Mucosa of rectum (tissue), 2 donors: ENCODE measurements at regions not wholly inside any gene's neighbourhood (a gene's known extent, or its start where the extent isn't known, plus 50 kb on each side); places are given as distances from the start of the nearest gene placed in this dataset.

Experiments
- H3K27ac ChIP-seq, 2 donors: one replicate each; pipeline ENCODE4 v1.7.0; 2013; ENCODE audit warnings: inconsistent platforms in 2 of 2, low read depth in 2 of 2, low read length in 2 of 2
- H3K27me3 ChIP-seq, 2 donors: one replicate each; pipeline ENCODE4 v1.7.0; 2013; ENCODE audit warnings: low read length in 2 of 2; ENCODE audit not compliant: control insufficient read depth in 2 of 2, insufficient read depth in 2 of 2
- H3K36me3 ChIP-seq, 2 donors: one replicate each; pipeline ENCODE4 v1.7.0; 2013; ENCODE audit warnings: low read length in 2 of 2; ENCODE audit not compliant: control insufficient read depth in 2 of 2, insufficient read depth in 2 of 2
- H3K4me1 ChIP-seq, 2 donors: one replicate each; pipeline ENCODE4 v1.7.0; 2013; ENCODE audit warnings: low read length in 2 of 2, mild to moderate bottlenecking in 1 of 2; ENCODE audit not compliant: control insufficient read depth in 2 of 2, insufficient read depth in 2 of 2
- H3K4me3 ChIP-seq, 2 donors: one replicate each; pipeline ENCODE4 v1.7.0; 2013; ENCODE audit warnings: low read length in 2 of 2
- H3K9ac ChIP-seq, 2 donors: one replicate each; pipeline ENCODE4 v1.7.0; 2013; ENCODE audit warnings: low read length in 2 of 2, low read depth in 1 of 2, mild to moderate bottlenecking in 1 of 2
- H3K9me3 ChIP-seq, 2 donors: one replicate each; pipeline ENCODE4 v1.7.0; 2013; ENCODE audit warnings: low read length in 2 of 2; ENCODE audit not compliant: control insufficient read depth in 2 of 2
- donor health status: healthy.
- donor health status: Normal muscosa, but diverticular disease.

GRCh38 chr10:71136036-71136721 lies 76.2 kb upstream of the UNC5B start:
- Histone ChIP-seq H3K9me3 (no peaks in the 10 kb centered on the region), H3K9ac (no peak overlapping the region), H3K4me1 (no peaks in the 10 kb centered on the region), H3K27ac (no peak overlapping the region), H3K27me3 (peaks cover 0 to 2% of the 10 kb centered on the region in 2 donors), H3K36me3 (no peaks in the 10 kb centered on the region), H3K4me3 (no peak overlapping the region)

- Histone ChIP-seq H3K4me1 (no peaks in the 10 kb centered on the region), H3K27ac (no peak overlapping the region), H3K4me3 (no peak overlapping the region), H3K27me3 (peaks cover 0 to 2% of the 10 kb centered on the region in 2 donors), H3K9me3 (no peaks in the 10 kb centered on the region), H3K36me3 (no peaks in the 10 kb centered on the region), H3K9ac (no peak overlapping the region)
Measured at GRCh38 chr10:71137701-71138100, 74.7 kb upstream of the UNC5B start.

- peaks cover 0 to 2% of the 10 kb centered on the region in 2 donors for H3K27me3 ChIP-seq
- no peak overlapping the region for H3K27ac ChIP-seq
- H3K9ac ChIP-seq = no peak overlapping the region
- H3K4me1 ChIP-seq = no peaks in the 10 kb centered on the region
- H3K36me3 ChIP-seq = no peaks in the 10 kb centered on the region
- no peaks in the 10 kb centered on the region for H3K9me3 ChIP-seq
- no peak overlapping the region for H3K4me3 ChIP-seq
Measured at GRCh38 chr10:71138166-71138830, 74.1 kb upstream of the UNC5B start.

- Histone ChIP-seq H3K36me3 (no peaks in the 10 kb centered on the region), H3K27me3 (peaks cover 0 to 3% of the 10 kb centered on the region in 2 donors), H3K9me3 (no peaks in the 10 kb centered on the region), H3K4me3 (no peak overlapping the region), H3K27ac (no peak overlapping the region), H3K4me1 (no peaks in the 10 kb centered on the region), H3K9ac (no peak overlapping the region)
Measured at GRCh38 chr10:71141528-71141927, 70.8 kb upstream of the UNC5B start.

GRCh38 chr10:71143170-71143569 lies 69.2 kb upstream of the UNC5B start:
- no peak overlapping the region for H3K4me3 ChIP-seq
- H3K4me1 ChIP-seq = no peaks in the 10 kb centered on the region
- H3K27me3 ChIP-seq = peaks cover 0 to 3% of the 10 kb centered on the region in 2 donors
- H3K9me3 ChIP-seq = no peaks in the 10 kb centered on the region
- H3K27ac ChIP-seq = no peak overlapping the region
- no peak overlapping the region for H3K9ac ChIP-seq
- H3K36me3 ChIP-seq = no peaks in the 10 kb centered on the region

GRCh38 chr10:71143610-71144009 lies 68.8 kb upstream of the UNC5B start:
- Histone ChIP-seq H3K4me3 (no peak overlapping the region), H3K9me3 (no peaks in the 10 kb centered on the region), H3K9ac (no peak overlapping the region), H3K36me3 (no peaks in the 10 kb centered on the region), H3K27ac (no peak overlapping the region), H3K27me3 (peaks cover 0 to 3% of the 10 kb centered on the region in 2 donors), H3K4me1 (no peaks in the 10 kb centered on the region)

GRCh38 chr10:71144824-71145223 lies 67.5 kb upstream of the UNC5B start:
- Histone ChIP-seq H3K4me1 (no peaks in the 10 kb centered on the region), H3K27ac (no peak overlapping the region), H3K9ac (no peak overlapping the region), H3K9me3 (no peaks in the 10 kb centered on the region), H3K27me3 (peaks cover 0 to 3% of the 10 kb centered on the region in 2 donors), H3K36me3 (no peaks in the 10 kb centered on the region), H3K4me3 (no peak overlapping the region)

- Histone ChIP-seq H3K9me3 (no peaks in the 10 kb centered on the region), H3K4me1 (no peaks in the 10 kb centered on the region), H3K9ac (no peak overlapping the region), H3K36me3 (no peaks in the 10 kb centered on the region), H3K4me3 (no peak overlapping the region), H3K27ac (no peak overlapping the region), H3K27me3 (peaks cover 0 to 3% of the 10 kb centered on the region in 2 donors)
Measured at GRCh38 chr10:71145352-71145945, 66.9 kb upstream of the UNC5B start.

- Histone ChIP-seq H3K4me1 (no peaks in the 10 kb centered on the region), H3K9ac (no peak overlapping the region), H3K27me3 (peaks cover 0 to 3% of the 10 kb centered on the region in 2 donors), H3K9me3 (no peaks in the 10 kb centered on the region), H3K36me3 (no peaks in the 10 kb centered on the region), H3K27ac (no peak overlapping the region), H3K4me3 (no peak overlapping the region)
Measured at GRCh38 chr10:71150796-71151195, 61.6 kb upstream of the UNC5B start.

- Histone ChIP-seq H3K9ac (no peak overlapping the region), H3K27me3 (no peaks in the 10 kb centered on the region), H3K4me3 (no peak overlapping the region), H3K36me3 (no peaks in the 10 kb centered on the region), H3K9me3 (no peaks in the 10 kb centered on the region), H3K27ac (no peak overlapping the region), H3K4me1 (no peaks in the 10 kb centered on the region)
Measured at GRCh38 chr10:71152043-71152442, 60.3 kb upstream of the UNC5B start.
